SU-DHL-6 (cell line): ENCODE measurements at regions not wholly inside any gene's neighbourhood (a gene's known extent, or its start where the extent isn't known, plus 50 kb on each side); places are given as distances from the start of the nearest gene placed in this dataset.

Experiments used
- H2AFZ ChIP-seq: fragments of 200-600 bp; sonication (generic); 2 replicates; pipeline ENCODE4 v1.6.1; 2014; ENCODE audit warnings: low read depth, mild to moderate bottlenecking, moderate library complexity, mixed read lengths, antibody characterized with exemption, low read length; ENCODE audit not compliant: severe bottlenecking
- H3F3A ChIP-seq: fragments of 200-600 bp; shearing (Covaris generic); 2 replicates; pipeline ENCODE4 v1.6.0; 2016; ENCODE audit warnings: antibody characterized with exemption, mild to moderate bottlenecking; ENCODE audit not compliant: insufficient read depth
- H3K27ac ChIP-seq: fragments of 200-600 bp; sonication (generic); 2 replicates; pipeline ENCODE4 v1.5.1; 2016; ENCODE audit warnings: low read depth, mild to moderate bottlenecking, low read length, moderate library complexity, mixed read lengths
- H3K27me3 ChIP-seq: fragments of 200-600 bp; sonication (generic), shearing (Covaris generic); 2 replicates; pipeline ENCODE4 v1.6.0; 2014; ENCODE audit warnings: mild to moderate bottlenecking, low read length
- H3K36me3 ChIP-seq: fragments of 200-600 bp; sonication (generic); 2 replicates; pipeline ENCODE4 v1.6.1; 2014; ENCODE audit warnings: mild to moderate bottlenecking, low read length, mixed read lengths
- H3K4me2 ChIP-seq: fragments of 300-600, 200-600 bp; shearing (Covaris generic), sonication (generic); 2 replicates; pipeline ENCODE4 v1.6.0; 2014; ENCODE audit warnings: low read length, low read depth, mild to moderate bottlenecking; ENCODE audit not compliant: poor library complexity, severe bottlenecking
- H3K4me3 ChIP-seq: fragments of 200-600 bp; sonication (generic); 2 replicates; pipeline ENCODE4 v1.5.1; 2014; ENCODE audit warnings: antibody characterized with exemption, low read length, mild to moderate bottlenecking, mixed read lengths; ENCODE audit not compliant: insufficient read depth, poor library complexity, severe bottlenecking
- H3K79me2 ChIP-seq: fragments of 200-600 bp; sonication (generic); 2 replicates; pipeline ENCODE4 v1.6.1; 2014; ENCODE audit warnings: mild to moderate bottlenecking, low read length, moderate library complexity; ENCODE audit not compliant: insufficient read depth
- H3K9ac ChIP-seq: fragments of 200-600 bp; sonication (generic); 2 replicates; pipeline ENCODE4 v1.7.0; 2014; ENCODE audit warnings: mild to moderate bottlenecking, low read length
- H3K9me2 ChIP-seq: fragments of 200-600 bp; sonication (generic); replicated peaks from 2 replicates; pipeline ENCODE4 v1.6.1; 2014; ENCODE audit warnings: low read length; ENCODE audit not compliant: insufficient read depth
- H3K9me3 ChIP-seq: fragments of 200-600 bp; sonication (generic); 2 replicates; pipeline ENCODE4 v1.6.1; 2014; ENCODE audit warnings: low read length, mixed read lengths; ENCODE audit not compliant: insufficient read depth
- H4K20me1 ChIP-seq: fragments of 200-600 bp; sonication (generic); 2 replicates; pipeline ENCODE4 v1.6.1; 2014; ENCODE audit warnings: low read depth, mild to moderate bottlenecking, antibody characterized with exemption, low read length, moderate library complexity, mixed read lengths
- EZH2phosphoT487 ChIP-seq: fragments of 200-600 bp; sonication (generic), shearing (Covaris generic); conservative IDR thresholded peaks from 2 replicates; pipeline ENCODE4 v1.6.1; 2018; ENCODE audit warnings: mild to moderate bottlenecking, antibody characterized with exemption, low read length, moderate library complexity, mixed read lengths
- TF ChIP-seq, protein P1 (sequence below): fragments of 200-600 bp; sonication (generic); IDR thresholded peaks from one replicate; pipeline ENCODE4 v1.5.1; 2017; ENCODE audit warnings: antibody characterized with exemption, mild to moderate bottlenecking, low read length, moderate library complexity; ENCODE audit not compliant: insufficient read depth, poor library complexity, severe bottlenecking

GRCh38 chr16:11447836-11448235 lies 102.6 kb downstream of the RMI2 start:
- no peaks in the 10 kb centered on the region for H3K79me2 ChIP-seq
- no peak for TF ChIP-seq EZH2phosphoT487
- TF ChIP-seq, protein P1, sequence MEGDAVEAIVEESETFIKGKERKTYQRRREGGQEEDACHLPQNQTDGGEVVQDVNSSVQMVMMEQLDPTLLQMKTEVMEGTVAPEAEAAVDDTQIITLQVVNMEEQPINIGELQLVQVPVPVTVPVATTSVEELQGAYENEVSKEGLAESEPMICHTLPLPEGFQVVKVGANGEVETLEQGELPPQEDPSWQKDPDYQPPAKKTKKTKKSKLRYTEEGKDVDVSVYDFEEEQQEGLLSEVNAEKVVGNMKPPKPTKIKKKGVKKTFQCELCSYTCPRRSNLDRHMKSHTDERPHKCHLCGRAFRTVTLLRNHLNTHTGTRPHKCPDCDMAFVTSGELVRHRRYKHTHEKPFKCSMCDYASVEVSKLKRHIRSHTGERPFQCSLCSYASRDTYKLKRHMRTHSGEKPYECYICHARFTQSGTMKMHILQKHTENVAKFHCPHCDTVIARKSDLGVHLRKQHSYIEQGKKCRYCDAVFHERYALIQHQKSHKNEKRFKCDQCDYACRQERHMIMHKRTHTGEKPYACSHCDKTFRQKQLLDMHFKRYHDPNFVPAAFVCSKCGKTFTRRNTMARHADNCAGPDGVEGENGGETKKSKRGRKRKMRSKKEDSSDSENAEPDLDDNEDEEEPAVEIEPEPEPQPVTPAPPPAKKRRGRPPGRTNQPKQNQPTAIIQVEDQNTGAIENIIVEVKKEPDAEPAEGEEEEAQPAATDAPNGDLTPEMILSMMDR = no peak
- no peak overlapping the region for H3K9ac ChIP-seq
- no peaks in the 10 kb centered on the region for H3F3A ChIP-seq
- H2AFZ ChIP-seq = no peak overlapping the region
- H4K20me1 ChIP-seq = no peaks in the 10 kb centered on the region
- H3K4me2 ChIP-seq = no peak overlapping the region
- no peaks in the 10 kb centered on the region for H3K27me3 ChIP-seq
- no peaks in the 10 kb centered on the region for H3K36me3 ChIP-seq
- no peaks in the 10 kb centered on the region for H3K9me3 ChIP-seq
- no peaks in the 10 kb centered on the region for H3K9me2 ChIP-seq
- no peak overlapping the region for H3K27ac ChIP-seq
- no peak overlapping the region for H3K4me3 ChIP-seq

DNA sequence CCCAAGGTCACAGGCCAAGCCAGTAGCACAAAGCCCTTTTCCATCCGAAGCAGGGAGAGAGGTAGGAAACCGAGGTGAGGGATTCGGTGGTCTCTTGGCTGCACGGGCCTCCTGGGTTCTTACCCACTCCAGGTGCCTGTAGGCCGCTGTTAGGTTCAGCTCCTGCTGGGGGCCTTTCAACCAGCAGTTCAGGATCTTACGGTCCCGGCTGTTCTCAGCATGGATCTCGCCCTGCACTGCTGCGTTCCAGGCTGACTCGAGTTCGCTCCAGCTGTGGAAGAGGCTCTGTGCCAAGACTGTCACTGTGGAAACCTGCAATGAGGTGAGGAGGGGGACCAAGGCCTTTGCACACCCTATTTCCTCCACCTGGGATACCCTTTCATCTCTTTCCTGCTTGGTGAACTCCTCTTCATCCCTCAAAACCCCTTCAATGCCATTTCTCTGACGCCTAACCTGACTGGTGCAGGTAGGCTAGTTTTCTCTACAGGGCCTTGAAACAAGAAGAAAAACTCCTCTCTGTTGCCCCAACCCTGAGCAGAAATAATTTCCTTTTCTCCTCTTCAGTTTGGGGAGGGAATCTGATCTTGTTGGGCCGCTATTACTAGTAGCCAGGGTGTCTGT lies 103.6 kb downstream of the RMI2 start:
- H3K9me2 ChIP-seq = no peaks in the 10 kb centered on the region
- H3K36me3 ChIP-seq = no peaks in the 10 kb centered on the region
- no peak overlapping the region for H3K9ac ChIP-seq
- TF ChIP-seq EZH2phosphoT487 = no peak
- TF ChIP-seq, protein P1 = no peak
- H3K4me3 ChIP-seq = no peak overlapping the region
- no peak overlapping the region for H3K4me2 ChIP-seq
- H3K9me3 ChIP-seq = no peaks in the 10 kb centered on the region
- H3K27ac ChIP-seq = no peak overlapping the region
- H3K79me2 ChIP-seq = no peaks in the 10 kb centered on the region
- H2AFZ ChIP-seq = no peak overlapping the region
- no peaks in the 10 kb centered on the region for H4K20me1 ChIP-seq
- no peaks in the 10 kb centered on the region for H3K27me3 ChIP-seq
- H3F3A ChIP-seq = no peaks in the 10 kb centered on the region

DNA sequence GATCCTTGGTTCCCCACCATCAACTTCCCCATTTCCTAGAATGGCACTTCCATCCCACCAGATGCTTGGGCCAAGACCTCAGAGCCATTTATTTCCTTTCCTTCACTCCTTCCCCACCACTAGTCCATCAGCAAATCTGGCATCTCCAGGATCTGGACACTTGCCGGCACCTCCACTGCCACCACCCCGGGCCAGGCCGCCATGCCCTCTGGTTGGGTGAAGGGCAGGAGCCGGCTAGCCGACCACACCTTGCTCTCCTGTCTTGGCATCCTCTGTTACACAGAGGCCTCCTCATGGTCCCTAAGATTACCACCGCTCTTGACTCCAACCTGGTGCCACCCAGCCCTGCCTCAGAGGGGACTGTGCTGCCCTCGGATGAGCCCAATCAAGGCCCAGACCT lies 104.5 kb downstream of the RMI2 start:
- Histone ChIP-seq H3F3A (no peaks in the 10 kb centered on the region), H3K4me3 (no peak overlapping the region), H3K9me3 (no peaks in the 10 kb centered on the region), H3K4me2 (no peak overlapping the region), H4K20me1 (no peaks in the 10 kb centered on the region), H3K27ac (no peak overlapping the region), H3K9me2 (no peaks in the 10 kb centered on the region), H3K9ac (no peak overlapping the region), H3K79me2 (no peaks in the 10 kb centered on the region), H2AFZ (no peak overlapping the region), H3K27me3 (no peaks in the 10 kb centered on the region), H3K36me3 (no peaks in the 10 kb centered on the region)
- TF ChIP-seq EZH2phosphoT487 = no peak
- TF ChIP-seq, protein P1 = no peak
